ENCODE measurements at regions not wholly inside any gene's neighbourhood (a gene's known extent, or its start where the extent isn't known, plus 50 kb on each side); places are given as distances from the start of the nearest gene placed in this dataset.
"Not testable (repeated sequence)": the region's sequence is repeated elsewhere in the genome, so short reads cannot be mapped to it uniquely, and the experiment has no call there.

- DNase-seq: no peak
These were observed 1345.3 kb upstream of the SEL1L start for GRCh38 chr14:82878951-82879350.

GRCh38 chr14:82879949-82880535 lies 1346.4 kb upstream of the SEL1L start:
- no peak for DNase-seq

DNA sequence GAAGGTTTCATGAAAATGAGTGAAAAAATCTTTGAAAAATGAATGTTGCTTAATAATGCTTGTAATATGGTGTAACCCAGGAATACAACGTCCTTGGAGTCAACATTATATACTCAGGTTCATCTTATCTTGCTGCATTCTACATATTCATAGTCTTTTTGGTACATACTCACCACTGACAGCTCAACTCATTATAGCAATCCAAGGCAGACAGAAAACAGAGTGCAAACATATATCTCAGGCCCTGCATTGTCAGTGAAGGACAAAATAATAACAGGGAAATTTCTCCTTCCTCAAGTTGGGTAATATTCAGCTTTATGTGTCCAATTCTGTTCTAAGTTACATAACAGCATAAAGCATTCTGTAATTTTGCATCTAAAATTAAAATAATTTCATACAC lies 1353.0 kb upstream of the SEL1L start:
- DNase-seq: no peak

DNA sequence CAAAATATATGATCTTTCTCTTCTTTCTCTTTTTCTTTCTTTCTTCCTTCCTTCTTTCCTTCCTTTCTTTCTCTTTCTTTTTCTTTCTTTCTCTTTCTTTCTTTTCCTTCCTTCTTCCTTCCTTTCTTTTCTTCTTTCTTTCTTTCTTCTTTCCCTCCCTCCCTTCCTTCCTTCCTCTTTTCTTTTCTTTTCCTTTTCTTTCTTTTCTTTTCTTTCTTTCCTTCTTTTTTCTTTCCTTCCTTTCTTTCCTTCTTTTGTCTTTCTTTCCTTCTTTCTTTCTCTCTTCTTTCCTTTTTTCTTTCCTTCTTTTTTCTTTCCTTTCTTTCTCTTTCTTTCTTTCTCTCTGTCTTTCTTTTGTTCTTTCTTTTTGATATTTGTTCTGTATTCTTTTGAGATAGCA lies 1356.0 kb upstream of the SEL1L start:
- DNase-seq: no peak

DNA sequence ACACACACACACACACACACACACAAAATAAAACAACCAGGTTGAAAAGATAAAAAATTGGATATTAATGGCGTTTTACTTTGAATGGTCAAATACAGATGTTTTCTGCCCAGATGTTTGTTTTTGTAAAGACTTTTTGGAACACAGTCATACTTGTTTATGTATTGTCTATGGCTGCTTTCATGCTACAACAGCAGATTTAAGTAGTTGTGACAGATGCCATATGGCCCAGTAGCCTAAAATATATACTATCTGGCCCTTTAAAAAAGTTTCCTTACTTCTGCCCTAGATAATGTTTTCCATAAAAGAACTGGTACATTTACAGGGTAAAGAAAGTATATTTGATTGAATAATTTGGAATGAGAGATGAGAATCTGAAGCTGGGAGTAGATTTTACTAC lies 1362.8 kb upstream of the SEL1L start:
- DNase-seq: no peak

GRCh38 chr14:82897469-82898308 lies 1364.0 kb upstream of the SEL1L start:
- no peak for DNase-seq

DNA sequence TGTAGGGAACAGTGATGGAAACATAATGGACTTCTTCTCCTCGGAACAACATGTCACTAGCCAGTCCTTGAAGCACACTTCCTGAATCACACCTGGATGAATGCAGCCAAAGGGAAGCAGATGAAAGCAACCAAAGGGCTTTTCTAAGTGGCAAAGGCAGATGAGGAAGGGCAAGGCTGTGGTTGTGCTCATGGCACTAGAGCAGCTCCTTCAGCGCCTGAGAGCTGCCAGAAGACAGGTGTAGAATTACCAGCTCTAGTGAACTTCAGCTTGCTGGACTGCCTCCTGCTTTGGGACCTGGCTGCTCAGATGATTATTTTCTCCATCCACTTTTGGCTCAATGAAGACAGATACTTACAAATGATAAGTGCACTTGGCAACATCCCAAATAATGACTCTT lies 1372.1 kb upstream of the SEL1L start:
- no peak for DNase-seq

DNA sequence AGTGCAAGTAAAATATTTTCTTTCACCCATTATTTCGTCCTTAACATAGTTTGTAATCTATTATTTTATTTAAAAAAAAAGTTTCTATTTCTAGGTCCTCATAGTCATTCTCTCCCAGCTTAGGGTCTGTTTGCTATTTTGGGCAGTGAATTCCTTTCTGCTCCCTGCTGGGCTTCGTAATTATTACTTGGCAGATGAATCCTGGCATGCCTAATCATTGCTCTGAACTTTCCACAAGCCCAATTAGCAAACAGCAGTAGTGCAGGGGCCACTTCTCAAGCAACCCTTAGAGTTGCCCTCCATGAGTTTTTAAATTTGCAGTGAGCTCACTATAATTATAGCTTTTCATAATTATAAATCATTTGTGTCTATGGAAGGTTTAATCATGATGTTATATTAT lies 1378.3 kb upstream of the SEL1L start:
- DNase-seq: no peak

- DNase-seq: no peak
These were observed 1379.7 kb upstream of the SEL1L start for GRCh38 chr14:82913396-82913795.

DNA sequence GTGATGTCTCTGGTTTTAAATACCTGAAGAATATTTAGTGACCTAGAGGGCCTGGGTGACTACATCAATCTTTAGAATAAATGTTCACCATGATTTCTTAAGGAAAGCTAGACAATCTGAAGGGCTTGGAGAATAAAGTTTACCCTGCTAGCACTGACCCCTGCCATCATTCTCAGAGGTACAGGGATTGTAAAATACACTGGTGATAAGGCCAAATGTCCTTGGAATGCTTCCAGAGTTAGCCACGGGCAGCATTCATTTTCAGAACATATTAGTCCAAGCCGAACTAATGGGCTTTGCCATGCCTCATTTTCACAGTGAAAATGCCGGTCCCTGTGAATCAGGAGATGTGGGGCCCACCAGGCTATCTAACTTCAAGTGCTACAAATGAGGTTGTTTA lies 1381.7 kb upstream of the SEL1L start:
- no peak for DNase-seq

GRCh38 chr14:82935691-82936090 lies 1402.0 kb upstream of the SEL1L start:
- no peak for DNase-seq

GRCh38 chr14:82951171-82951570 lies 1417.5 kb upstream of the SEL1L start:
- DNase-seq: no peak

DNA sequence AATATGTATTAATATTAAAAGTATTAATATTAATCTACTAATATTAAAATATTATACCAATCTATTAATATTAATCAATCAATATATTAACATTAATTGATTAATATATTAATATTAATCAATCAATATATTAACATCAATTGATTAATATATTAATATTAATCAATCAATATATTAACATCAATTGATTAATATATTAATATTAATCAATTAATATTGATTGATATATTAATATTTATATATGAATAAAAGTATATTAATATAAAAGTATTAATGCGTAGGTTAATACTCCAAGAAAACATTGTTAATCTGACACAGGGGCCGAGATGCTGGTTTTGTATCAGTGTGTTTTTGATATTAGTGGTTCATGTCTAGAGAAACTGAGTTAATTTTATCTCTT lies 1430.1 kb upstream of the SEL1L start:
- DNase-seq: no peak

- no peak for DNase-seq
These were observed 1454.0 kb upstream of the SEL1L start for GRCh38 chr14:82987502-82988124.

- not testable (repeated sequence) for DNase-seq
These were observed 1460.9 kb upstream of the SEL1L start for GRCh38 chr14:82994547-82994946.

- no peak for DNase-seq
These were observed 1466.1 kb upstream of the SEL1L start for GRCh38 chr14:82999802-83000201.

DNA sequence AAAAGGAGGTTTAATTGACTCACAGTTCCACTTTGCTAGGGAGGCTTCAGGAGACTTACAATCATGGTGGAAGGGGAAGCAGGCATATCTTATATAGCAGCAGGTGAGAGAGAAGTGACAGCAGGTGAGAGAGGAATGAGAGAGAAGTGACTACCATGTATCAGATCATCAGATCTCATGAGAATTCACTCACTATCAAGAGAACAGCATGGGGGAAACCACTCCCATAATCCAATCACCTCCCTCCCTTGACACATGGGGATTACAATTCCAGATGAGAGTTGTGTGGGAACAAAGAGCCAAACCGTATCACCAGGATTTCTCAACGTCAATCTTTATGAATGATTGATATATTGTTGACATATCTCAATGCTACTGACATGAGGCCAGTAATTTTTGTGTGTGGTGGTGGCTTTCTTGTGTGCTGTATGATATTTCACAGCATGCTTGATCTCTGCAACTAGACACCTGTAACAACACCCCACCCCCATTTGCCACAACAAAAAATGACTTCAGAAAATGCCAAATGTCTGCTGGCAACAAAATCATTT lies 1470.9 kb upstream of the SEL1L start:
- no peak for DNase-seq

DNA sequence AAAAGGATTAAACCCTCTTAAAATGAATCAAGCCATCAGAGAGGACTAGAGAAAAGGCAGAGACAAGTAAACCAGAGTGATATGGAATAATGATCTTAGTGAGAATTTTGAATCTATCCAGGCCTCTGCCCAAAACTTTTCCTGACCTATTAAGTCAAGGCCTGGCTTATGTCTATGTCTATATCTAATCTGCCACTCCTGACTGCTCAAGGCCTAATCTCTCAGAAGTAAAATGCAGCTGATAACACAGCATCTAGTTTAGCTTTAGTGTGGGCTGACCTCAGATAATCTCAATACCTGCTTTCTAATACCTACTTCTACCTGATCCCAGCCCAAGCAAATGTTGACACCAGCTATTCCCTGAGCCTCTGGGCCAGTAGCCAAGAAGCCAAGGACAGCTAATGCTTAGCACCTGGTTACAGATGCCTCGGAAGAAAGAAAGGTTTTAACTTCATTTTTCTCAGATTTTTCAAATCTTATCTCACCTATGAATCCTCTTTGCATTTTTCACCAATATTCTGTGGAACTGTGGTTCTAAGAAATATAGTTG lies 1472.5 kb upstream of the SEL1L start:
- DNase-seq: no peak

GRCh38 chr14:83007052-83007451 lies 1473.4 kb upstream of the SEL1L start:
- DNase-seq: not testable (repeated sequence)

GRCh38 chr14:83007641-83008225 lies 1474.1 kb upstream of the SEL1L start:
- DNase-seq: no peak

GRCh38 chr14:83017296-83017695 lies 1483.6 kb upstream of the SEL1L start:
- no peak for DNase-seq

- DNase-seq: no peak
These were observed 1486.2 kb upstream of the SEL1L start for GRCh38 chr14:83019744-83020414.

- no peak for DNase-seq
These were observed 1487.7 kb upstream of the SEL1L start for GRCh38 chr14:83021323-83021722.

Measured in NCI-H774 (cell line).